Prostate gland (tissue), 2 donors: ENCODE measurements at regions not wholly inside any gene's neighbourhood (a gene's known extent, or its start where the extent isn't known, plus 50 kb on each side); places are given as distances from the start of the nearest gene placed in this dataset.

Source experiments
- POLR2A ChIP-seq: fragments of 450-650 bp; IDR thresholded peaks from one replicate; pipeline ENCODE4 v1.6.1; 2016; ENCODE audit warnings: antibody characterized with exemption, mild to moderate bottlenecking
- TF ChIP-seq, protein P1 (sequence below), 4 experiments: fragments of 200-600 bp in 2 of 4; fragments of 450-650 bp in 2 of 4; sonication (generic) in 2 of 4; IDR thresholded peaks; 1 replicate in 3 of 4; 2 replicates in 1 of 4; pipeline ENCODE4 v1.5.1; 2016 to 2019; ENCODE audit warnings: antibody characterized with exemption in 4 of 4, mild to moderate bottlenecking in 2 of 4, moderate library complexity in 2 of 4

GRCh38 chr1:213387380-213388015, 336.5 kb downstream of the RPS6KC1 start:
- TF ChIP-seq, protein P1, sequence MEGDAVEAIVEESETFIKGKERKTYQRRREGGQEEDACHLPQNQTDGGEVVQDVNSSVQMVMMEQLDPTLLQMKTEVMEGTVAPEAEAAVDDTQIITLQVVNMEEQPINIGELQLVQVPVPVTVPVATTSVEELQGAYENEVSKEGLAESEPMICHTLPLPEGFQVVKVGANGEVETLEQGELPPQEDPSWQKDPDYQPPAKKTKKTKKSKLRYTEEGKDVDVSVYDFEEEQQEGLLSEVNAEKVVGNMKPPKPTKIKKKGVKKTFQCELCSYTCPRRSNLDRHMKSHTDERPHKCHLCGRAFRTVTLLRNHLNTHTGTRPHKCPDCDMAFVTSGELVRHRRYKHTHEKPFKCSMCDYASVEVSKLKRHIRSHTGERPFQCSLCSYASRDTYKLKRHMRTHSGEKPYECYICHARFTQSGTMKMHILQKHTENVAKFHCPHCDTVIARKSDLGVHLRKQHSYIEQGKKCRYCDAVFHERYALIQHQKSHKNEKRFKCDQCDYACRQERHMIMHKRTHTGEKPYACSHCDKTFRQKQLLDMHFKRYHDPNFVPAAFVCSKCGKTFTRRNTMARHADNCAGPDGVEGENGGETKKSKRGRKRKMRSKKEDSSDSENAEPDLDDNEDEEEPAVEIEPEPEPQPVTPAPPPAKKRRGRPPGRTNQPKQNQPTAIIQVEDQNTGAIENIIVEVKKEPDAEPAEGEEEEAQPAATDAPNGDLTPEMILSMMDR (IDR thresholded peaks at IDR 0.05) = no peak
- TF ChIP-seq POLR2A = no peak
